ENCODE measurements at regions not wholly inside any gene's neighbourhood (a gene's known extent, or its start where the extent isn't known, plus 50 kb on each side); places are given as distances from the start of the nearest gene placed in this dataset.
"Not testable (repeated sequence)": the region's sequence is repeated elsewhere in the genome, so short reads cannot be mapped to it uniquely, and the experiment has no call there.

- TF ChIP-seq CTCF (IDR thresholded peaks at IDR 0.05); POLR2A (IDR thresholded peaks at IDR 0.05); POLR2AphosphoS5 (IDR thresholded peaks at IDR 0.05; ENCODE audit: insufficient read depth in 1 of 2, low read depth in 1 of 2): not testable (repeated sequence)
Measured at GRCh38 chr1:112814645-112815044, 99.5 kb upstream of the PPM1J start.

All from vagina (tissue), 2 donors.